HEK293 (cell line): ENCODE measurements at regions not wholly inside any gene's neighbourhood (a gene's known extent, or its start where the extent isn't known, plus 50 kb on each side); places are given as distances from the start of the nearest gene placed in this dataset.

Experiments used
- CTCF ChIA-PET: fragments of 350-600 bp; formaldehyde crosslinking; extraction: SDS; loops from one replicate; lab custom pipeline; 2021; ENCODE audit warnings: antibody characterized with exemption; lab: Yijun Ruan, JAX
- POLR2A ChIA-PET: fragments of 300-600 bp; formaldehyde crosslinking; extraction: SDS; loops from one replicate; lab custom pipeline; 2020; ENCODE audit warnings: antibody characterized with exemption, inconsistent platforms; lab: Yijun Ruan, JAX
- H3K27ac ChIP-seq: fragments of 200-500 bp; sonication (Bioruptor generic); 2 replicates; pipeline ENCODE4 v1.5.1; 2014; ENCODE audit warnings: low read depth, low read length, control low read depth, inconsistent platforms; ENCODE audit errors: extremely low read depth
- H3K36me3 ChIP-seq, 2 experiments: fragments of 200-500 bp in 1 of 2; sonication (Bioruptor generic) in 1 of 2; 1 replicate in 1 of 2; 2 replicates in 1 of 2; pipeline ENCODE4 v1.5.1; 2014 to 2017; ENCODE audit warnings: inconsistent platforms in 2 of 2, low read length in 2 of 2; ENCODE audit not compliant: control insufficient read depth in 2 of 2, insufficient read depth in 1 of 2
- H3K4me1 ChIP-seq: fragments of 200-500 bp; sonication (Bioruptor generic); 2 replicates; pipeline ENCODE4 v1.5.1; 2014; ENCODE audit warnings: mild to moderate bottlenecking, low read length, inconsistent platforms; ENCODE audit not compliant: control insufficient read depth, insufficient read depth
- H3K4me3 ChIP-seq: 2 replicates; pipeline ENCODE4 v1.5.1; 2011; ENCODE audit warnings: low read depth, mild to moderate bottlenecking, control low read depth, low read length, moderate library complexity
- H3K9me3 ChIP-seq: fragments of 200-500 bp; sonication (Bioruptor generic); 2 replicates; pipeline ENCODE4 v1.5.1; 2014; ENCODE audit warnings: low read depth, low read length, inconsistent platforms; ENCODE audit not compliant: control insufficient read depth, insufficient read depth
- KLF9 ChIP-seq: fragments of 450-650 bp; formaldehyde crosslinking; IDR thresholded peaks from 2 replicates; pipeline ENCODE4 v1.5.1; 2016; ENCODE audit warnings: missing biosample characterization, missing genetic modification characterization, low read depth
- TCF7L2 ChIP-seq: IDR thresholded peaks from 2 replicates; pipeline ENCODE4 v1.6.1; 2011; ENCODE audit warnings: low read depth, mild to moderate bottlenecking, inconsistent platforms, low read length, moderate library complexity, borderline replicate concordance
- ZBTB6 ChIP-seq: fragments of 450-650 bp; formaldehyde crosslinking; IDR thresholded peaks from 2 replicates; pipeline ENCODE4 v1.5.1; 2017; ENCODE audit warnings: missing biosample characterization, missing genetic modification characterization
- ZBTB8A ChIP-seq: fragments of 450-650 bp; formaldehyde crosslinking; IDR thresholded peaks from 2 replicates; pipeline ENCODE4 v1.5.1; 2016; ENCODE audit warnings: missing biosample characterization, missing genetic modification characterization
- ZNF133 ChIP-seq: fragments of 450-650 bp; formaldehyde crosslinking; IDR thresholded peaks from 2 replicates; pipeline ENCODE4 v1.5.1; 2016; ENCODE audit warnings: missing biosample characterization, missing genetic modification characterization
- ZNF146 ChIP-seq: fragments of 450-650 bp; formaldehyde crosslinking; IDR thresholded peaks from 2 replicates; pipeline ENCODE4 v1.5.1; 2016; ENCODE audit warnings: missing biosample characterization, missing genetic modification characterization
- ZNF274 ChIP-seq, 2 experiments: fragments of 200-500 bp in 1 of 2; fragments of 450-650 bp in 1 of 2; sonication (Bioruptor generic) in 1 of 2; formaldehyde crosslinking in 1 of 2; IDR thresholded peaks; 2 replicates each; pipeline versions ENCODE4 v1.5.1 to v1.6.1; 2014 to 2016; ENCODE audit warnings: borderline replicate concordance in 1 of 2, inconsistent platforms in 1 of 2, low read length in 1 of 2, missing biosample characterization in 1 of 2, missing genetic modification characterization in 1 of 2
- ZNF514 ChIP-seq: fragments of 450-650 bp; formaldehyde crosslinking; IDR thresholded peaks from 2 replicates; pipeline ENCODE4 v1.5.1; 2016; ENCODE audit warnings: missing biosample characterization, missing genetic modification characterization
- ZNF529 ChIP-seq: fragments of 450-650 bp; formaldehyde crosslinking; IDR thresholded peaks from 2 replicates; pipeline ENCODE4 v1.5.1; 2017; ENCODE audit warnings: missing genetic modification characterization, missing biosample characterization; ENCODE audit not compliant: insufficient replicate concordance
- ZNF530 ChIP-seq: fragments of 450-650 bp; formaldehyde crosslinking; IDR thresholded peaks from 2 replicates; pipeline ENCODE4 v1.5.1; 2016; ENCODE audit warnings: low read depth, missing biosample characterization, missing genetic modification characterization
- ZNF548 ChIP-seq: fragments of 450-650 bp; formaldehyde crosslinking; IDR thresholded peaks from 2 replicates; pipeline ENCODE4 v1.5.1; 2016; ENCODE audit warnings: missing biosample characterization, missing genetic modification characterization
- ZNF558 ChIP-seq: fragments of 450-650 bp; formaldehyde crosslinking; IDR thresholded peaks from 2 replicates; pipeline ENCODE4 v1.5.1; 2016; ENCODE audit warnings: missing biosample characterization, missing genetic modification characterization
- ZNF707 ChIP-seq: fragments of 450-650 bp; formaldehyde crosslinking; IDR thresholded peaks from 2 replicates; pipeline ENCODE4 v1.5.1; 2016; ENCODE audit warnings: missing biosample characterization, missing genetic modification characterization
- ZNF768 ChIP-seq: fragments of 450-650 bp; formaldehyde crosslinking; IDR thresholded peaks from 2 replicates; pipeline ENCODE4 v1.5.1; 2018; ENCODE audit warnings: missing biosample characterization, mild to moderate bottlenecking, missing genetic modification characterization
- ZSCAN16 ChIP-seq: fragments of 450-650 bp; formaldehyde crosslinking; IDR thresholded peaks from 2 replicates; pipeline ENCODE4 v1.5.1; 2016; ENCODE audit warnings: missing biosample characterization, missing genetic modification characterization
- ZSCAN18 ChIP-seq: fragments of 450-650 bp; formaldehyde crosslinking; IDR thresholded peaks from 2 replicates; pipeline ENCODE4 v1.5.1; 2016; ENCODE audit warnings: missing biosample characterization, missing genetic modification characterization
- ZSCAN30 ChIP-seq: fragments of 450-650 bp; IDR thresholded peaks from 2 replicates; pipeline ENCODE4 v1.5.1; 2018; ENCODE audit warnings: missing biosample characterization, mild to moderate bottlenecking, missing genetic modification characterization, moderate library complexity
- TF ChIP-seq, protein P1 (sequence below): fragments of 450-650 bp; formaldehyde crosslinking; IDR thresholded peaks from 2 replicates; pipeline ENCODE4 v1.5.1; 2016; ENCODE audit warnings: missing biosample characterization, missing genetic modification characterization
- TF ChIP-seq, protein P2 (sequence below): fragments of 450-650 bp; formaldehyde crosslinking; IDR thresholded peaks from 2 replicates; pipeline ENCODE4 v1.5.1; 2016; ENCODE audit warnings: missing biosample characterization, missing genetic modification characterization
- TF ChIP-seq, protein P3 (sequence below): fragments of 450-650 bp; formaldehyde crosslinking; IDR thresholded peaks from 2 replicates; pipeline ENCODE4 v1.5.1; 2016; ENCODE audit warnings: missing biosample characterization, missing genetic modification characterization, borderline replicate concordance
- TF ChIP-seq, protein P4 (sequence below): fragments of 450-650 bp; formaldehyde crosslinking; IDR thresholded peaks from 2 replicates; pipeline ENCODE4 v1.5.1; 2016; ENCODE audit warnings: missing biosample characterization, missing genetic modification characterization, borderline replicate concordance
- TF ChIP-seq, protein P5 (sequence below): fragments of 450-650 bp; formaldehyde crosslinking; IDR thresholded peaks from 2 replicates; pipeline ENCODE4 v1.5.1; 2016; ENCODE audit warnings: missing biosample characterization, missing genetic modification characterization

- TF ChIP-seq, protein P1, sequence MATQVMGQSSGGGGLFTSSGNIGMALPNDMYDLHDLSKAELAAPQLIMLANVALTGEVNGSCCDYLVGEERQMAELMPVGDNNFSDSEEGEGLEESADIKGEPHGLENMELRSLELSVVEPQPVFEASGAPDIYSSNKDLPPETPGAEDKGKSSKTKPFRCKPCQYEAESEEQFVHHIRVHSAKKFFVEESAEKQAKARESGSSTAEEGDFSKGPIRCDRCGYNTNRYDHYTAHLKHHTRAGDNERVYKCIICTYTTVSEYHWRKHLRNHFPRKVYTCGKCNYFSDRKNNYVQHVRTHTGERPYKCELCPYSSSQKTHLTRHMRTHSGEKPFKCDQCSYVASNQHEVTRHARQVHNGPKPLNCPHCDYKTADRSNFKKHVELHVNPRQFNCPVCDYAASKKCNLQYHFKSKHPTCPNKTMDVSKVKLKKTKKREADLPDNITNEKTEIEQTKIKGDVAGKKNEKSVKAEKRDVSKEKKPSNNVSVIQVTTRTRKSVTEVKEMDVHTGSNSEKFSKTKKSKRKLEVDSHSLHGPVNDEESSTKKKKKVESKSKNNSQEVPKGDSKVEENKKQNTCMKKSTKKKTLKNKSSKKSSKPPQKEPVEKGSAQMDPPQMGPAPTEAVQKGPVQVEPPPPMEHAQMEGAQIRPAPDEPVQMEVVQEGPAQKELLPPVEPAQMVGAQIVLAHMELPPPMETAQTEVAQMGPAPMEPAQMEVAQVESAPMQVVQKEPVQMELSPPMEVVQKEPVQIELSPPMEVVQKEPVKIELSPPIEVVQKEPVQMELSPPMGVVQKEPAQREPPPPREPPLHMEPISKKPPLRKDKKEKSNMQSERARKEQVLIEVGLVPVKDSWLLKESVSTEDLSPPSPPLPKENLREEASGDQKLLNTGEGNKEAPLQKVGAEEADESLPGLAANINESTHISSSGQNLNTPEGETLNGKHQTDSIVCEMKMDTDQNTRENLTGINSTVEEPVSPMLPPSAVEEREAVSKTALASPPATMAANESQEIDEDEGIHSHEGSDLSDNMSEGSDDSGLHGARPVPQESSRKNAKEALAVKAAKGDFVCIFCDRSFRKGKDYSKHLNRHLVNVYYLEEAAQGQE (tag by site-specific recombination), result no peak
- no peak for TF ChIP-seq ZNF530 (tag by site-specific recombination)
- no peak for TF ChIP-seq ZSCAN16 (tag by site-specific recombination)
- TF ChIP-seq ZBTB8A, result no peak
- no peak for TF ChIP-seq ZNF548 (tag by site-specific recombination)
- TF ChIP-seq ZBTB6, result no peak
- no peak for TF ChIP-seq ZSCAN18 (tag by site-specific recombination)
Measured at GRCh38 chr12:58034712-58035111, 93.3 kb downstream of the ATP23 start (continued).

DNA sequence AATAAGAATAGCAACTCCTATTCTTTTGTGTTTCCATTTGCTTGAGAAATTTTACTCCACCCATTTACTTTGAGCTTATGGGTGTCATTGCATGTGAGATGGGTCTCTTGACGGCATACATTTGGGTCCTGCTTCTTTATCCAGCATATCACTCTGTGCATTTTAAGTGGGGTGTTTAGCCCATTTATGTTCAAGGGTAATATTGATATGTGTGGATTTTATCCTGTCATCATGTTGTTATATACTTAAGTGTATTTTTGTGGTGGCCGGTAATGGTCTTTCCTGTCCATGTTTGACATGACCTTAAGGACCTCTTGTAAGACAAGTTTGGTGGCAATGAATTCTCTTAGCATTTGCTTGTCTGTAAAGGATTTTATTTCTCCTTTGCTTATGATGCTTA, 100.1 kb downstream of the ATP23 start:
- ChIA-PET CTCF (no interaction called here), POLR2A (no interaction called here)
- TF ChIP-seq TCF7L2 (no peak), ZNF133 (no peak), ZNF768 (no peak), ZNF558 (tag by site-specific recombination) (no peak), ZNF274 (IDR thresholded peaks at IDR 0.05; ENCODE audit: low read length) (no peak), ZNF274 (tag by site-specific recombination; IDR thresholded peaks at IDR 0.05; ENCODE audit: borderline replicate concordance) (no peak), ZNF707 (tag by site-specific recombination) (no peak), KLF9 (no peak), ZSCAN30 (tag by site-specific recombination) (no peak), ZNF514 (tag by site-specific recombination) (no peak), ZNF529 (tag by site-specific recombination) (no peak), ZNF146 (no peak), ZNF548 (tag by site-specific recombination) (no peak)
- TF ChIP-seq, protein P2, sequence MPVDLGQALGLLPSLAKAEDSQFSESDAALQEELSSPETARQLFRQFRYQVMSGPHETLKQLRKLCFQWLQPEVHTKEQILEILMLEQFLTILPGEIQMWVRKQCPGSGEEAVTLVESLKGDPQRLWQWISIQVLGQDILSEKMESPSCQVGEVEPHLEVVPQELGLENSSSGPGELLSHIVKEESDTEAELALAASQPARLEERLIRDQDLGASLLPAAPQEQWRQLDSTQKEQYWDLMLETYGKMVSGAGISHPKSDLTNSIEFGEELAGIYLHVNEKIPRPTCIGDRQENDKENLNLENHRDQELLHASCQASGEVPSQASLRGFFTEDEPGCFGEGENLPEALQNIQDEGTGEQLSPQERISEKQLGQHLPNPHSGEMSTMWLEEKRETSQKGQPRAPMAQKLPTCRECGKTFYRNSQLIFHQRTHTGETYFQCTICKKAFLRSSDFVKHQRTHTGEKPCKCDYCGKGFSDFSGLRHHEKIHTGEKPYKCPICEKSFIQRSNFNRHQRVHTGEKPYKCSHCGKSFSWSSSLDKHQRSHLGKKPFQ, result no peak
- TF ChIP-seq, protein P3, sequence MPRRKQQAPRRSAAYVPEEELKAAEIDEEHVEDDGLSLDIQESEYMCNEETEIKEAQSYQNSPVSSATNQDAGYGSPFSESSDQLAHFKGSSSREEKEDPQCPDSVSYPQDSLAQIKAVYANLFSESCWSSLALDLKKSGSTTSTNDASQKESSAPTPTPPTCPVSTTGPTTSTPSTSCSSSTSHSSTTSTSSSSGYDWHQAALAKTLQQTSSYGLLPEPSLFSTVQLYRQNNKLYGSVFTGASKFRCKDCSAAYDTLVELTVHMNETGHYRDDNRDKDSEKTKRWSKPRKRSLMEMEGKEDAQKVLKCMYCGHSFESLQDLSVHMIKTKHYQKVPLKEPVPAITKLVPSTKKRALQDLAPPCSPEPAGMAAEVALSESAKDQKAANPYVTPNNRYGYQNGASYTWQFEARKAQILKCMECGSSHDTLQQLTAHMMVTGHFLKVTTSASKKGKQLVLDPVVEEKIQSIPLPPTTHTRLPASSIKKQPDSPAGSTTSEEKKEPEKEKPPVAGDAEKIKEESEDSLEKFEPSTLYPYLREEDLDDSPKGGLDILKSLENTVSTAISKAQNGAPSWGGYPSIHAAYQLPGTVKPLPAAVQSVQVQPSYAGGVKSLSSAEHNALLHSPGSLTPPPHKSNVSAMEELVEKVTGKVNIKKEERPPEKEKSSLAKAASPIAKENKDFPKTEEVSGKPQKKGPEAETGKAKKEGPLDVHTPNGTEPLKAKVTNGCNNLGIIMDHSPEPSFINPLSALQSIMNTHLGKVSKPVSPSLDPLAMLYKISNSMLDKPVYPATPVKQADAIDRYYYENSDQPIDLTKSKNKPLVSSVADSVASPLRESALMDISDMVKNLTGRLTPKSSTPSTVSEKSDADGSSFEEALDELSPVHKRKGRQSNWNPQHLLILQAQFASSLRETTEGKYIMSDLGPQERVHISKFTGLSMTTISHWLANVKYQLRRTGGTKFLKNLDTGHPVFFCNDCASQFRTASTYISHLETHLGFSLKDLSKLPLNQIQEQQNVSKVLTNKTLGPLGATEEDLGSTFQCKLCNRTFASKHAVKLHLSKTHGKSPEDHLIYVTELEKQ (tag by site-specific recombination), result no peak
- TF ChIP-seq, protein P4, sequence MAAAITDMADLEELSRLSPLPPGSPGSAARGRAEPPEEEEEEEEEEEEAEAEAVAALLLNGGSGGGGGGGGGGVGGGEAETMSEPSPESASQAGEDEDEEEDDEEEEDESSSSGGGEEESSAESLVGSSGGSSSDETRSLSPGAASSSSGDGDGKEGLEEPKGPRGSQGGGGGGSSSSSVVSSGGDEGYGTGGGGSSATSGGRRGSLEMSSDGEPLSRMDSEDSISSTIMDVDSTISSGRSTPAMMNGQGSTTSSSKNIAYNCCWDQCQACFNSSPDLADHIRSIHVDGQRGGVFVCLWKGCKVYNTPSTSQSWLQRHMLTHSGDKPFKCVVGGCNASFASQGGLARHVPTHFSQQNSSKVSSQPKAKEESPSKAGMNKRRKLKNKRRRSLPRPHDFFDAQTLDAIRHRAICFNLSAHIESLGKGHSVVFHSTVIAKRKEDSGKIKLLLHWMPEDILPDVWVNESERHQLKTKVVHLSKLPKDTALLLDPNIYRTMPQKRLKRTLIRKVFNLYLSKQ (tag by site-specific recombination), result no peak
- TF ChIP-seq, protein P5, sequence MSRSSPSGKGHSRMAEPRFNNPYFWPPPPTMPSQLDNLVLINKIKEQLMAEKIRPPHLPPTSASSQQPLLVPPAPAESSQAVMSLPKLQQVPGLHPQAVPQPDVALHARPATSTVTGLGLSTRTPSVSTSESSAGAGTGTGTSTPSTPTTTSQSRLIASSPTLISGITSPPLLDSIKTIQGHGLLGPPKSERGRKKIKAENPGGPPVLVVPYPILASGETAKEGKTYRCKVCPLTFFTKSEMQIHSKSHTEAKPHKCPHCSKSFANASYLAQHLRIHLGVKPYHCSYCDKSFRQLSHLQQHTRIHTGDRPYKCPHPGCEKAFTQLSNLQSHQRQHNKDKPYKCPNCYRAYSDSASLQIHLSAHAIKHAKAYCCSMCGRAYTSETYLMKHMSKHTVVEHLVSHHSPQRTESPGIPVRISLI, result no peak

More for the DNA sequence above, 100.1 kb downstream of the ATP23 start:
- Histone ChIP-seq H3K27ac (no peak overlapping the region), H3K36me3 (no peaks in the 10 kb centered on the region), H3K9me3 (no peaks in the 10 kb centered on the region), H3K4me3 (no peak overlapping the region), H3K4me1 (no peaks in the 10 kb centered on the region)
